Testis (tissue), 2 donors: ENCODE measurements at regions not wholly inside any gene's neighbourhood (a gene's known extent, or its start where the extent isn't known, plus 50 kb on each side); places are given as distances from the start of the nearest gene placed in this dataset.

Experiments used
- POLR2A ChIP-seq: fragments of 450-650 bp; IDR thresholded peaks from one replicate; pipeline ENCODE4 v1.6.1; 2017; ENCODE audit warnings: antibody characterized with exemption, mild to moderate bottlenecking, moderate library complexity
- TF ChIP-seq, protein P1 (sequence below), 3 experiments: fragments of 450-650 bp in 2 of 3; fragments of 200-600 bp in 1 of 3; sonication (generic) in 1 of 3; IDR thresholded peaks; one replicate each; pipeline ENCODE4 v1.5.1; 2016 to 2019; ENCODE audit warnings: antibody characterized with exemption in 3 of 3, mild to moderate bottlenecking in 2 of 3, moderate library complexity in 1 of 3

DNA sequence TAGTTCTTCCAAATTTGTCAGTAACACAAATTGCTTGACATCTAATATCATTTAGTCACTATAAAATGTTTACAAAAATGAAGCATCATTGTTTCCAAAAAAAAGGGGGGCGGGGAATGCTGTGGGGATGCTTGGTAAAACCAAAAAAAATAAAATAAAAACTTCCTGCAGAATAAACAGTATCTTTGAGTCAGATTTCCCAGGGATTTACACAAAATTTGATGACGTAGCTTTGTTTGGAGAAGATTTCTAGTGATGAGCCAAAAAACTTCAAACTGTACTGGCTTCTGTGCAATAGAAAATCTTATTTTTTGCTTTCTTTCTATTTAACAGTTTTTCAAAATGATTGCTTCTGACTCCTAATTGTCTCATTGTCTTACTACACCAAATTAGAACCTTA is 80.0 kb downstream of the MZT1 start:
- TF ChIP-seq, protein P1, sequence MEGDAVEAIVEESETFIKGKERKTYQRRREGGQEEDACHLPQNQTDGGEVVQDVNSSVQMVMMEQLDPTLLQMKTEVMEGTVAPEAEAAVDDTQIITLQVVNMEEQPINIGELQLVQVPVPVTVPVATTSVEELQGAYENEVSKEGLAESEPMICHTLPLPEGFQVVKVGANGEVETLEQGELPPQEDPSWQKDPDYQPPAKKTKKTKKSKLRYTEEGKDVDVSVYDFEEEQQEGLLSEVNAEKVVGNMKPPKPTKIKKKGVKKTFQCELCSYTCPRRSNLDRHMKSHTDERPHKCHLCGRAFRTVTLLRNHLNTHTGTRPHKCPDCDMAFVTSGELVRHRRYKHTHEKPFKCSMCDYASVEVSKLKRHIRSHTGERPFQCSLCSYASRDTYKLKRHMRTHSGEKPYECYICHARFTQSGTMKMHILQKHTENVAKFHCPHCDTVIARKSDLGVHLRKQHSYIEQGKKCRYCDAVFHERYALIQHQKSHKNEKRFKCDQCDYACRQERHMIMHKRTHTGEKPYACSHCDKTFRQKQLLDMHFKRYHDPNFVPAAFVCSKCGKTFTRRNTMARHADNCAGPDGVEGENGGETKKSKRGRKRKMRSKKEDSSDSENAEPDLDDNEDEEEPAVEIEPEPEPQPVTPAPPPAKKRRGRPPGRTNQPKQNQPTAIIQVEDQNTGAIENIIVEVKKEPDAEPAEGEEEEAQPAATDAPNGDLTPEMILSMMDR (IDR thresholded peaks at IDR 0.05), result no peak
- no peak for TF ChIP-seq POLR2A
